ENCODE measurements at regions not wholly inside any gene's neighbourhood (a gene's known extent, or its start where the extent isn't known, plus 50 kb on each side); places are given as distances from the start of the nearest gene placed in this dataset.

- TF ChIP-seq, protein P1, sequence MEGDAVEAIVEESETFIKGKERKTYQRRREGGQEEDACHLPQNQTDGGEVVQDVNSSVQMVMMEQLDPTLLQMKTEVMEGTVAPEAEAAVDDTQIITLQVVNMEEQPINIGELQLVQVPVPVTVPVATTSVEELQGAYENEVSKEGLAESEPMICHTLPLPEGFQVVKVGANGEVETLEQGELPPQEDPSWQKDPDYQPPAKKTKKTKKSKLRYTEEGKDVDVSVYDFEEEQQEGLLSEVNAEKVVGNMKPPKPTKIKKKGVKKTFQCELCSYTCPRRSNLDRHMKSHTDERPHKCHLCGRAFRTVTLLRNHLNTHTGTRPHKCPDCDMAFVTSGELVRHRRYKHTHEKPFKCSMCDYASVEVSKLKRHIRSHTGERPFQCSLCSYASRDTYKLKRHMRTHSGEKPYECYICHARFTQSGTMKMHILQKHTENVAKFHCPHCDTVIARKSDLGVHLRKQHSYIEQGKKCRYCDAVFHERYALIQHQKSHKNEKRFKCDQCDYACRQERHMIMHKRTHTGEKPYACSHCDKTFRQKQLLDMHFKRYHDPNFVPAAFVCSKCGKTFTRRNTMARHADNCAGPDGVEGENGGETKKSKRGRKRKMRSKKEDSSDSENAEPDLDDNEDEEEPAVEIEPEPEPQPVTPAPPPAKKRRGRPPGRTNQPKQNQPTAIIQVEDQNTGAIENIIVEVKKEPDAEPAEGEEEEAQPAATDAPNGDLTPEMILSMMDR (IDR thresholded peaks at IDR 0.05; ENCODE audit: insufficient read depth, low read depth, low read length): no peak
- TF ChIP-seq EZH2 (IDR thresholded peaks at IDR 0.05; ENCODE audit: insufficient read depth, low read length): no peak
- H3K4me3 ChIP-seq (ENCODE audit: insufficient read depth, low read depth, low read length): no peak overlapping the region
- no peaks in the 10 kb centered on the region for H3K36me3 ChIP-seq (ENCODE audit: insufficient read depth, low read length)
- Mint-ChIP-seq H3K36me3 (ENCODE audit: low read depth, unreplicated experiment) (peaks cover 2% of the 10 kb centered on the region), H3K9me3 (ENCODE audit: unreplicated experiment) (no peaks in the 10 kb centered on the region), H3K27ac (ENCODE audit: unreplicated experiment) (no peak overlapping the region), H3K4me3 (ENCODE audit: unreplicated experiment) (no peak overlapping the region), H3K27me3 (ENCODE audit: low read depth, unreplicated experiment) (no peaks in the 10 kb centered on the region), H3K4me1 (ENCODE audit: low read depth, unreplicated experiment) (no peaks in the 10 kb centered on the region)
- H3K27ac ChIP-seq (ENCODE audit: low read depth, low read length): no peak overlapping the region
- FAIRE-seq (no peak), DNase-seq (ENCODE audit: low read depth) (no peak)
- H3K4me1 ChIP-seq (ENCODE audit: insufficient read depth, low read length): no peaks in the 10 kb centered on the region
- no peaks in the 10 kb centered on the region for H3K9me3 ChIP-seq (ENCODE audit: insufficient read depth, low read depth, low read length)
- H3K4me2 ChIP-seq (ENCODE audit: low read length): no peak overlapping the region
- no peak overlapping the region for H2AFZ ChIP-seq (ENCODE audit: low read depth, low read length)
- H4K20me1 ChIP-seq (ENCODE audit: insufficient read depth, low read length): no peaks in the 10 kb centered on the region
- H3K79me2 ChIP-seq (ENCODE audit: insufficient read depth, low read length): no peaks in the 10 kb centered on the region
- no peak overlapping the region for H3K9ac ChIP-seq (ENCODE audit: low read length)
- no peaks in the 10 kb centered on the region for H3K27me3 ChIP-seq (ENCODE audit: insufficient read depth, low read length)
Measured at GRCh38 chr2:147392180-147392579, 452.6 kb upstream of the ACVR2A start.

DNA sequence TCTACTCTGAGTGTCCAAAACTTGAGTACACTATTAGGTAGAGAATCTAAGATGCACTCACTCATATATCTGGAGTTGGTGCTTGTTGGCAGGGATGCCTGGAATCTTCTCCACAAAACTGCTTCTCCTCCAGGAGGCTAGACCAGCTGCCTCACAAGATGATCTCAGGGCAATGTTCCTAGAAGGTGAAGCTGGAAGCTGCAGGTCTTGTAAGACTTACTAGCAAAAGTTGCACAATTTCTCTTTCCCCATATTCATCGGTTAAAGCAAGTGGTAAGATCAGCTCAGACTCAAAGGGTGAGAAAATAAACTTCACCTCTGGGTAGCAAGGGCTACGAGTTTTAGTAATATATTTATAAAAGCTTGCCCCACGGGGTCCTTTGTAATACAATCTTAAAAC is 454.4 kb upstream of the ACVR2A start:
- Histone ChIP-seq H3K27ac (ENCODE audit: low read depth, low read length) (no peak overlapping the region), H3K79me2 (ENCODE audit: insufficient read depth, low read length) (no peaks in the 10 kb centered on the region), H3K27me3 (ENCODE audit: insufficient read depth, low read length) (no peaks in the 10 kb centered on the region), H3K9me3 (ENCODE audit: insufficient read depth, low read depth, low read length) (no peaks in the 10 kb centered on the region), H3K4me3 (ENCODE audit: insufficient read depth, low read depth, low read length) (no peak overlapping the region), H4K20me1 (ENCODE audit: insufficient read depth, low read length) (no peaks in the 10 kb centered on the region), H2AFZ (ENCODE audit: low read depth, low read length) (no peak overlapping the region), H3K36me3 (ENCODE audit: insufficient read depth, low read length) (no peaks in the 10 kb centered on the region), H3K4me2 (ENCODE audit: low read length) (no peak overlapping the region), H3K9ac (ENCODE audit: low read length) (no peak overlapping the region), H3K4me1 (ENCODE audit: insufficient read depth, low read length) (no peaks in the 10 kb centered on the region)
- H3K4me3 Mint-ChIP-seq (ENCODE audit: unreplicated experiment): no peak overlapping the region
- H3K36me3 Mint-ChIP-seq (ENCODE audit: low read depth, unreplicated experiment): peaks cover 2% of the 10 kb centered on the region
- H3K27me3 Mint-ChIP-seq (ENCODE audit: low read depth, unreplicated experiment): no peaks in the 10 kb centered on the region
- TF ChIP-seq, protein P1 (IDR thresholded peaks at IDR 0.05; ENCODE audit: insufficient read depth, low read depth, low read length): no peak
- no peak for TF ChIP-seq EZH2 (IDR thresholded peaks at IDR 0.05; ENCODE audit: insufficient read depth, low read length)
- H3K4me1 Mint-ChIP-seq (ENCODE audit: low read depth, unreplicated experiment): no peaks in the 10 kb centered on the region
- no peak for FAIRE-seq
- no peak overlapping the region for H3K27ac Mint-ChIP-seq (ENCODE audit: unreplicated experiment)
- no peaks in the 10 kb centered on the region for H3K9me3 Mint-ChIP-seq (ENCODE audit: unreplicated experiment)
- no peak for DNase-seq (ENCODE audit: low read depth)

- no peak for TF ChIP-seq EZH2 (IDR thresholded peaks at IDR 0.05; ENCODE audit: insufficient read depth, low read length)
- TF ChIP-seq, protein P1 (IDR thresholded peaks at IDR 0.05; ENCODE audit: insufficient read depth, low read depth, low read length): no peak
- FAIRE-seq: no peak
Measured at GRCh38 chr2:147389218-147389617, 455.6 kb upstream of the ACVR2A start.

More at GRCh38 chr2:147389218-147389617, 455.6 kb upstream of the ACVR2A start:
- H3K9me3 ChIP-seq (ENCODE audit: insufficient read depth, low read depth, low read length): no peaks in the 10 kb centered on the region
- no peak overlapping the region for H3K4me3 ChIP-seq (ENCODE audit: insufficient read depth, low read depth, low read length)
- no peak overlapping the region for H3K27ac Mint-ChIP-seq (ENCODE audit: unreplicated experiment)
- no peak overlapping the region for H3K9ac ChIP-seq (ENCODE audit: low read length)
- no peaks in the 10 kb centered on the region for H3K9me3 Mint-ChIP-seq (ENCODE audit: unreplicated experiment)
- H3K4me2 ChIP-seq (ENCODE audit: low read length): no peak overlapping the region
- H3K4me1 Mint-ChIP-seq (ENCODE audit: low read depth, unreplicated experiment): no peaks in the 10 kb centered on the region
- H3K27me3 ChIP-seq (ENCODE audit: insufficient read depth, low read length): no peaks in the 10 kb centered on the region
- no peaks in the 10 kb centered on the region for H3K36me3 ChIP-seq (ENCODE audit: insufficient read depth, low read length)
- H3K79me2 ChIP-seq (ENCODE audit: insufficient read depth, low read length): no peaks in the 10 kb centered on the region
- no peaks in the 10 kb centered on the region for H3K27me3 Mint-ChIP-seq (ENCODE audit: low read depth, unreplicated experiment)
- H3K4me1 ChIP-seq (ENCODE audit: insufficient read depth, low read length): no peaks in the 10 kb centered on the region
- DNase-seq (ENCODE audit: low read depth): no peak
- H4K20me1 ChIP-seq (ENCODE audit: insufficient read depth, low read length): no peaks in the 10 kb centered on the region
- no peak overlapping the region for H2AFZ ChIP-seq (ENCODE audit: low read depth, low read length)
- no peak overlapping the region for H3K4me3 Mint-ChIP-seq (ENCODE audit: unreplicated experiment)
- H3K36me3 Mint-ChIP-seq (ENCODE audit: low read depth, unreplicated experiment): peaks cover 2% of the 10 kb centered on the region
- no peak overlapping the region for H3K27ac ChIP-seq (ENCODE audit: low read depth, low read length)

Data from astrocyte (in vitro differentiated cells and primary cell).